GM18498 (cell line): ENCODE measurements at regions not wholly inside any gene's neighbourhood (a gene's known extent, or its start where the extent isn't known, plus 50 kb on each side); places are given as distances from the start of the nearest gene placed in this dataset.
"Not testable (repeated sequence)": the region's sequence is repeated elsewhere in the genome, so short reads cannot be mapped to it uniquely, and the experiment has no call there.

Experiments used
- ATAC-seq: cut with Tn5 transposase; IDR thresholded peaks from one replicate; pipeline ENCODE4 v1.9.1; 2021; ENCODE audit warnings: mild to moderate bottlenecking, moderate library complexity; ENCODE audit not compliant: unreplicated experiment

DNA sequence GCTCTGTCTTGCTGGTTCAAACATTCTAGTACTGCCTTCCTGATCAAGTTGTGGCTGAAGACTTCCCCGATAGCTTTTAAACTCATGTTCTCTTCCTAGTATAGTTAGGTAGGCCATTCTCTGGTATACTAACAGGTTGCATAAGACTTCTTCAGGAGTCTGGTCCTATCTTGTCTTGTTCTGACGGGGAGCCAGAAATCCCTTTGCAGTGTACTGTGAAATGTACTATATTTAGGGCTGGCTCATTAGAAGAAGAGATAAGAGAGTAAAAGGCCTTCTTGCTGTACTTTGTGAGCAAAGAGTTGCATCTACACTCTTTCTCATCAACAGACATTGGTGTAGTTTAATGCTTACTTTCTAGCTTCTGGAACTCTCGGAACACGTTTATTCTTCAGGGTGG, 331.9 kb downstream of the NUP35 start:
- ATAC-seq = no peak

- no peak for ATAC-seq
Measured at GRCh38 chr2:183458460-183458859, 334.2 kb downstream of the NUP35 start.

DNA sequence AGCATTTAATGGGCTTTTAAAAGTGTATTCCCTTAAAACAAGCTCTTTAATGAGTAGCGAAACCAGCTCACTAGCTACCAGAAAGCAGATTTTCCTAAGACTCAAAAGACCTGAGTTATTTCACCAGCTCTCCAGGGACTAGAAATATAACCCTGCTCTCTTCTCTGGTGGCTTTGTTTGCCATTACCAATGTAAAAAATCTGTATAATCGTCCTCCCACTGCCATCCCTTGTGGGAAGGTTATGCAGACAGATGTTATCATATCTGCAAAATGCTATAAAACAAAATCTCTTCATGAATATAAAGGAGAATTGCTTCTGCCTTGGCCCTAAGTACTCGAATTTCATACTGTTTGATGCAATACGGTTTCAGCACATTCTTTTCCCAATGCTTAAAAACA, 335.2 kb downstream of the NUP35 start:
- ATAC-seq = no peak

- no peak for ATAC-seq
Measured at GRCh38 chr2:183463821-183464220, 339.6 kb downstream of the NUP35 start.

DNA sequence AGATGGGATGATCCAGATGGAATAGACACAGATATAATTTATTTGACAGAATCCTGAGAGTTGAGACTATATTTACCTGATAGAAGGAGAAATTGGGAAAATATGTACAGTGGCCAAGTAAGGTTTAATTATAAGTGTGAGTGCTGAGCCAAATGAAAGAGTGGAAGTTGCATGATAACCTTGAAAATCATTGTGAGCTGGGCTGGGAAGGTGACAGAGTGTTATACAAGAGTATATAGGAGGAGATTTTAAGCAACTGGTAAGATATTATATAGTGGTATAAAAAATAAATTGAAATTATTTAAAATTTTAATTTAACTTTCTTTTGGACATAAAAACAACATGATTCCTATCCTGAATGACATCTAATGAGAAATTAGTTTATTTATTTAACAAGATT, 340.8 kb downstream of the NUP35 start:
- ATAC-seq = no peak

DNA sequence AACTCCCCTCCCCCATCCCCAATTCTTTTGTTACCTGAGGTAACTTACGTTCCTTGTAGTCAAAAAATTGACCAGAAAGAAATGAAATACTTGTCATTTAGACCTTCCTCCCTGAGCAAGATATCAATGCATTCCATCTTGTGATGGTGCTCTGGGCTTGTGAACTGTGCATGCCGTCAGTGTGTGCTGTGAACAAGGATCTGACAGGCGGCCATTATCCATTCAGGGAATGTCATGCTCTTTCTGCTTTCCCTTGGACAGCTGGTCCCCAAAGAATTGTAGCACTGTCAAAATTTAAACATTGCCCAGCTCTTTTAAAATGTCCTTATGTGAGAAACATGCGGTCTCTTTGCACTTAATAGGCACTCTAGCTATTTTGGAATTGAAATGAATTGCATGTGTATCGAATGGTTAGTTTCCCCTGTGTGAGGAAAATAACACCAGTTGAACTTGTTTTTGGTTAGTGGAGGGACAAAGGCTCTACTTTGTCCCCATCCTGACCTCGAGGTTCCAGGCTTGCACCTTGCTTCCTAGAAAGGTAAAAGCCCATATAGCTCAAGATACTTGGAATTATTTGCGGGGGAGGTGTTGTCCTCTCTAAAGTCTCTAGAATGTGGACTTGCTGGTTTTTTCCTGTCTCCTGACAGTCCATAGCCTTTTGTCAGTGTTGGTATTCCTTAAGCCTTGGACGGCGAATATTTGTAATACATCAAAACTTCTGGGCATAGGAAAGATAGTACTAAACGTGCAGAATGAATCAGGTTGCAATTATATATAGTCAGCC, 350.9 kb downstream of the NUP35 start:
- ATAC-seq = no peak

DNA sequence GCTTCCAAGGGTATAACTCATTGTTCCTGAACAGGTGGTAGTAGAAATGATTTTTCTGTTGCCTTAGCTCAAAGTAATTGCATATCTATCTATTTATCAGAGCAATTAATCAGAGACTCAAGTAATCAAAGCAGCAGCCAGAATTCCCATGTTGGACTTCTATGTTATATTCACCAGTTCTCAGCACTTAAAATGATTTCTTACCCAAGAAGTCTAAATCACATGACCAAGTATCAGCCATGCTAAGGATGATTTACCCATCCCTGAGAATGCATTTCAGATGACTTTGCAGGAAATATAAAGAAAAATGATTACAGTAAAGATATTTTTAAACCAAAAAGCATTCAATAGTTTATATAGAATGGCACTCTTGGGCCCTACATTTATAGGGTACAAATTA, 352.2 kb downstream of the NUP35 start:
- no peak for ATAC-seq

DNA sequence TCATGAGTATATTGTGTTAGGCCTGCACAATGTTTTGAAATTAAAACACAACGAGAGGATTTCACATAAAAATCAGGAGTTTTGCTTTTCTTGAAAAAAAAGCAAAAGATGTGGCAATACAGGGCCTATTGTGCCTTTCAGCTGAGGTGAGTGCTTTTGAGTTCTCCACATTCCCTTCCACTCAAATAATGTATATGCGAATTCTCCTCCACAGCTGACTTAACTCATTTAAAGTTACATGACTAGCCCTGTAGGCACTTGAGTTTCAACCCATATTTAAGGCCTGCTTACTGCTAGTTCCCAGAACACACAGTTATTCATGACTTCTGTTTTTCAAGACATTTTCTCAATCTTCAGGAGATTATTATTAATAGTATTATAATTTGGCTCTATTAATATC, 353.1 kb downstream of the NUP35 start:
- ATAC-seq = no peak

DNA sequence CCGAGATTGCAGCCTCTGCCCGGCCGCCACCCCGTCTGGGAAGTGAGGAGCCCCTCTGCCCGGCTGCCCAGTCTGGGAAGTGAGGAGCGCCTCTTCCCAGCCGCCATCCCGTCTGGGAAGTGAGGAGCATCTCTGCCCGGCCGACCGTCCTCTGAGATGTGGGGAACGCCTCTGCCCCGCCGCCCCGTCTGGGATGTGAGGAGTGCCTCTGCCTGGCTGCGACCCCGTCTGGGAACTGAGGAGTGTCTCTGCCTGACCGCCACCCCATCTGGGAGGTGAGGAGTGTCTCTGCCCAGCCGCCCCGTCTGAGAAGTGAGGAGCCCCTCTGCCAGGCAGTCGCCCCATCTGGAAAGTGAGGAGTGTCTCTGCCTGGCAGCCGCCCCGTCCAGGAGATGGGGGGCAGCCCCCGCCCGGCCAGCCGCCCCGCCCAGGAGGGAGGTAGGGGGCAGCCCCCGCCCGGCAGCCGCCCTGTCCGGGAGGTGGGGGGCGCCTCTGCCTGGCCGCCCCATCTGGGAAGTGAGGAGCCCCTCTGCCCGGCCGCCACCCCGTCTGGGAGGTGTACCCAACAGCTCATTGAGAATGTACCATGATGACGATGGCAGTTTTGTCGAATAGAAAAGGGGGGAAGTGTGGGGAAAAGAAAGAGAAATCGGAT, 354.8 kb downstream of the NUP35 start:
- not testable (repeated sequence) for ATAC-seq

- ATAC-seq = no peak
Measured at GRCh38 chr2:183487326-183487725, 363.1 kb downstream of the NUP35 start.

DNA sequence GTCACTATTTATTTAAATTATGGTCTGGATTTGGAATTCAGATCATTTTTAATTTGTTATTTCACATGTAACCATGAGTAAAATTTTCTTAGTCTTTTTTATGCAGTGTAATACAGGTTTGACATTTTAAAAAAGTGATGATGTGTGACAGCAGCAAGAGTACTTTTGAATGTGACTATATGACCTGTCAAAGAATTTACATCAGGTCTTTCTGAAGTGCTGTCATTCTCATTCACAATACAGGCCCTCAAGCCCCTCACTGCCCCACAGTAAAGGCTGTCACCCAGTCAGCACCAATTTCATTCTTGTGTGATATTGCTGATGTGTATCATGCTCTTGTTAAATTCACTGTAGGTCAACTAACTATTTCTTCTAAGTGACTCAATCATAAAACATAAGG, 364.2 kb downstream of the NUP35 start:
- ATAC-seq = no peak

- no peak for ATAC-seq
Measured at GRCh38 chr2:183490489-183490888, 366.2 kb downstream of the NUP35 start.

DNA sequence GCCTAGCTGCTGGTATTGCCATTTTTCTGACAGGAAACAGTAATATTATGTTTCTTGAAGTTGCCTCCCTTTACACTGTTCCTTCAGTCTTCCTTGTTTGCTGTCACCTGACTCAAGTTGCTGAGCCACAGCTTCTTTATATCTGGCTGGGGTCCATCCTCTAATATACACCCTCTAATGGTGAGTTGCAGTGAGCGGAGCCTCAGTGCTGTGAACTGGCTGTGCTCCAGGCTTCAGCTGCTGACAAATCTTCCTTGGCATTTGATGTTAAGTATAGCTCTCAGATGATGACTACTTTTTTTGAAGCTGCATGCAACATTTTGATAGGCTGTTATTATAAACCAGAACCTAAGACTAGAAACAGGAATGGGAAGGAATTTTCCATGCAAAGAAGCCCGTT, 366.7 kb downstream of the NUP35 start:
- ATAC-seq = no peak

DNA sequence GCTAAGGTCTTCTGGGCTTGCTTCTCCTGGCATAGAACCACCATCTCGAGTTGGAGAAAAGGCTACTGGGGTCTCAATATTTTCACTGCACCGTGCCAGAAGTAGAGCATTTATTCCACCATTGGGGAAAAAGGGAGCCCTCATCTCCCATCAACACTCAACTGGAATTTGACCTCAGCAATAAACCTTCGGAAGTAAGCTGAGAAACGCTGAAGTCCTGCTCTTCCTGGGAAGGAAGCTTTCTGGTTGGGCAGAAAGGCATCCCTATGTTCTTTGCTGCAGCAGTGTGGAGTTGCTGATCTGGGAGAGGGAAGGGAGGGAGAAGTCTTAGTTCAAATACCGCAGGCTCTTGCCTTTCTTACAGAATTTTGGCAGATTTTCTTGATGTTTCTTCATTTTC, 368.8 kb downstream of the NUP35 start:
- no peak for ATAC-seq

DNA sequence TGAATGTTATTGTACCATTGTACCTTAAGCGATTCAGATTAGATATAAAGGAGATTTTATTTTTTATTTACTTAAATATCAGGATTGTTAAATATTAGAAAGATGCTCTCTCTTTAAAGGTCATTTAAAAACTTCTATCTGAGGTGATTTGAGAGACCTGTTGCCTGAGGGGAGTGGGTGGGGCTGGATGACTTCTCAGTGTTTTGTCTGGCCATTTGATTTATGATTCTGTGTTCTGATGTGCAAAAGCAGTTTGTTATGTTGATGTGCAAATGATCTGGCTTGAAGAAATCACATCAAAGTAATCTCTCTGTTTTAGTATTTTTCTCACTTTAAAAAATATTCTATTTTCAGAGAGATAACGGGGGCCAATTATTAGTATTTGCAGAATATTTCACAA, 370.8 kb downstream of the NUP35 start:
- ATAC-seq = no peak

DNA sequence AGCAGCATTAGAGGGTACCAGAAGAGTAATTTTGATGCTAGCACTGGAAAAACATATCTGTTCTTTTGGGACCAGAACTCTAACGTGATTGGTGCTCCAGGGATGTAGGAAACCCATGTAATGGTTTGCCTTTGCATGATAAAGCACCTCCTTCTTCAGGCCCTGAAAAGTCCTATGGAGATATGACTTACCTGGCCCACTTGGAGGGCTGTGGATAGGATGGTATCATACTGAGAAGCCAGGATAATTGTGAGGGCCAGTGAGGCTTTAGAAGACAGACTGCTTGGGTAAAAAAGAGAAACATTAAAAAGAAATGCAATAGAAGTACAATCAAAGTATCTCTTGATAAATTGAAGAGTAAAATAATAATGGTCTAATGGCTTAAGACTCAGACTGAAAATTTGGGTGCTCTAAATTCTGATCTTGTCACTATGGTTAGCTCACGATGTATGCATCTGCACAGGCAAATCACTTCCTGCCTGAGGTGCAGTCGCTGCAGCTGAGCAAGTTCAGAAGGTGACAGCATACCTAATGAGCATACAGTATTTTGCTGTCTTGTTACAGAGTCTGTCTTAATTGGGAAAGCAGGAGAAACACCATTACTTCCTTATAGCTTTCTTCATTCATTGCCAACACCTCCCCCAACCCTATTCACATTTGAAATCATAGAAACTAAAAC, 371.5 kb downstream of the NUP35 start:
- peak; percentile 94 for ATAC-seq

DNA sequence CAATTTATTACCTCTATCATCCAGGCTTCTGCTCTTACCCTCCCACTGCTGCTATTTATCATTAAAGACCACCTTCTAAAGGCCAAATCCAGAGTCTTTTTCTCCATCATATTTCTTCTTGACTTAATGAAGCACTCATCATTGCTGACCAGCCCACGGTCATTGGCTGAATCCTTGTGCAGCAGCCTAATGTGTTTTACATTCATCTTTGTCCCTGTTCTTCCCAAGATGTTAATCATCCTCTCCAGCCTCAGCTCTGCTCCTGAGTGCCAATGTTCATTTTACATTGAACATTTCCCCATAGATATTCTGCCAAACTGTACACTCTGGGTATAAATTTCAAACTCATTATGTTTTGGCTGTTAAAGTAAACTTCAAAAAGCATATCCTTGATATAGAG, 373.6 kb downstream of the NUP35 start:
- ATAC-seq = no peak

GRCh38 chr2:183505911-183506310, 381.7 kb downstream of the NUP35 start:
- ATAC-seq = peak; percentile 94

GRCh38 chr2:183511154-183511553, 386.9 kb downstream of the NUP35 start:
- no peak for ATAC-seq

GRCh38 chr2:183519371-183520056, 395.3 kb downstream of the NUP35 start:
- no peak for ATAC-seq

- ATAC-seq = no peak
Measured at GRCh38 chr2:183521911-183522310, 397.7 kb downstream of the NUP35 start.
